ENCODE measurements at regions not wholly inside any gene's neighbourhood (a gene's known extent, or its start where the extent isn't known, plus 50 kb on each side); places are given as distances from the start of the nearest gene placed in this dataset.

- no peak overlapping the region for H3K4me2 ChIP-seq
- Mint-ChIP-seq H3K4me1 (peaks cover 14% of the 10 kb centered on the region), H3K9me3 (peaks cover 2% of the 10 kb centered on the region), H3K36me3 (no peaks in the 10 kb centered on the region), H3K27me3 (ENCODE audit: insufficient read depth, low read depth) (no peaks in the 10 kb centered on the region), H3K4me3 (no peak overlapping the region), H3K27ac (peak overlapping the region; percentile 81)
- H3K79me2 ChIP-seq (ENCODE audit: low read depth): no peaks in the 10 kb centered on the region
- no peak overlapping the region for H3K4me3 ChIP-seq
- no peaks in the 10 kb centered on the region for H3K27me3 ChIP-seq
- H3K27ac ChIP-seq: no peak overlapping the region
- peaks cover 6% of the 10 kb centered on the region for H3K4me1 ChIP-seq
- TF ChIP-seq CTCF (IDR thresholded peaks at IDR 0.05) (no peak), EZH2 (IDR thresholded peaks at IDR 0.05) (no peak), EZH2phosphoT487 (IDR thresholded peaks at IDR 0.05) (no peak)
- no peaks in the 10 kb centered on the region for H4K20me1 ChIP-seq (ENCODE audit: low read depth)
- H3K9ac ChIP-seq: no peak overlapping the region
- H3K36me3 ChIP-seq: no peaks in the 10 kb centered on the region
- no peak overlapping the region for H2AFZ ChIP-seq (replicated peaks)
- no peaks in the 10 kb centered on the region for H3F3A ChIP-seq (ENCODE audit: low read depth)
- H3K9me3 ChIP-seq (ENCODE audit: low read depth): no peaks in the 10 kb centered on the region
- no peak for DNase-seq (ENCODE audit: low spot score)
These were observed 520.0 kb upstream of the C9orf72 start for GRCh38 chr9:28092981-28093936.

- Histone ChIP-seq H3K4me1 (peaks cover 5% of the 10 kb centered on the region), H3K9ac (no peak overlapping the region), H3K27me3 (no peaks in the 10 kb centered on the region), H3K36me3 (no peaks in the 10 kb centered on the region), H3K79me2 (ENCODE audit: low read depth) (no peaks in the 10 kb centered on the region), H3K4me2 (no peak overlapping the region), H3K4me3 (no peak overlapping the region), H3F3A (ENCODE audit: low read depth) (no peaks in the 10 kb centered on the region), H3K9me3 (ENCODE audit: low read depth) (no peaks in the 10 kb centered on the region), H2AFZ (replicated peaks) (no peak overlapping the region), H4K20me1 (ENCODE audit: low read depth) (no peaks in the 10 kb centered on the region), H3K27ac (no peak overlapping the region)
- Mint-ChIP-seq H3K9me3 (peaks cover 7% of the 10 kb centered on the region), H3K36me3 (no peaks in the 10 kb centered on the region), H3K4me1 (peaks cover 36% of the 10 kb centered on the region), H3K27ac (peak overlapping the region; percentile 95), H3K27me3 (ENCODE audit: insufficient read depth, low read depth) (no peaks in the 10 kb centered on the region), H3K4me3 (no peak overlapping the region)
- TF ChIP-seq CTCF (IDR thresholded peaks at IDR 0.05): no peak
- no peak for DNase-seq (ENCODE audit: low spot score)
These were observed 528.2 kb upstream of the C9orf72 start for GRCh38 chr9:28101509-28101908.

GRCh38 chr9:28105001-28105400 lies 531.7 kb upstream of the C9orf72 start:
- H3K36me3 Mint-ChIP-seq: no peaks in the 10 kb centered on the region
- peaks cover 31% of the 10 kb centered on the region for H3K4me1 Mint-ChIP-seq
- H3K4me3 Mint-ChIP-seq: no peak overlapping the region
- no peak overlapping the region for H3K27ac Mint-ChIP-seq
- H3K9me3 ChIP-seq (ENCODE audit: low read depth): no peaks in the 10 kb centered on the region
- H3K27me3 Mint-ChIP-seq (ENCODE audit: insufficient read depth, low read depth): peaks cover under 1% of the 10 kb centered on the region
- H3K27me3 ChIP-seq: no peaks in the 10 kb centered on the region
- peaks cover 10% of the 10 kb centered on the region for H3K4me1 ChIP-seq
- H3K4me2 ChIP-seq: no peak overlapping the region
- H3K9ac ChIP-seq: no peak overlapping the region
- H3K27ac ChIP-seq: no peak overlapping the region
- no peak overlapping the region for H2AFZ ChIP-seq (replicated peaks)
- no peak overlapping the region for H3K4me3 ChIP-seq
- DNase-seq (ENCODE audit: low spot score): no peak
- TF ChIP-seq EZH2 (IDR thresholded peaks at IDR 0.05) (no peak), EZH2phosphoT487 (IDR thresholded peaks at IDR 0.05) (no peak), CTCF (IDR thresholded peaks at IDR 0.05) (no peak)
- no peaks in the 10 kb centered on the region for H4K20me1 ChIP-seq (ENCODE audit: low read depth)
- no peaks in the 10 kb centered on the region for H3K79me2 ChIP-seq (ENCODE audit: low read depth)
- peaks cover 13% of the 10 kb centered on the region for H3K9me3 Mint-ChIP-seq
- no peaks in the 10 kb centered on the region for H3K36me3 ChIP-seq
- H3F3A ChIP-seq (ENCODE audit: low read depth): no peaks in the 10 kb centered on the region

All from neural progenitor cell (in vitro differentiated cells).